ENCODE measurements at regions not wholly inside any gene's neighbourhood (a gene's known extent, or its start where the extent isn't known, plus 50 kb on each side); places are given as distances from the start of the nearest gene placed in this dataset.

DNA sequence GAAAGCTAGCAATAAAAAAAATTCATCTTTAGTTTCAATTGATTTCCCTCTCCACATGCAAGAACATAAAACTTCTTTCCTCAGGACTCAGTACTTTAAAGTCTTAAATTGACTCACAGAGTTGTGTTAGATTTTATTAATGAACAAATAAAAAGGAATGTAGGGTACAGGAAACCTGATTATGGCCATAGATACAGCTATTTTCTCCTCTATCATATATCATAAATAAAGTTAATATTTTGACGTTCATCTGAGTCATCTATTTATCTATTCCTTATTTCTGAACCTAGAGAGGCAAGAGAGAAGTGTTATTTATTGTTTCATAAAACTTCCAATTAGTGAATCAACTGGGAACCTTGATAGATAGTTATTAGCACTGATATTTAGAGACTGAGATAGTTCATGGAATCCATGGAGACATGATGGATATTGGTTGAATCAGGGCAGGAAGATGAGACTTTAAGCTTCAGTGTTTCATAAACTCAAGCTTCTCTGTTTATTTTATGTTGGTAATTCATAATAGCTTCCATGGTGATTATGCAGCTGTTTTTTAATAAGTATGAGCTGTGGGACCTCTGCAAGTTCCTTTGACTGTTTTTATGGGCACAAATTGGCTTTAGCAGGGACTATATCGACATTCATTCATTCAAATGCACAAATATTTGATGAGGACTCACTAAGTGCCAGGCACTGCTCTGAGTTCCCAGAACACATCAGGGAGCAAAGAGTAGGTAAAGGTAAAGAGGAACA lies 143.5 kb upstream of the TGFBR2 start:
- TF ChIP-seq, protein P1, sequence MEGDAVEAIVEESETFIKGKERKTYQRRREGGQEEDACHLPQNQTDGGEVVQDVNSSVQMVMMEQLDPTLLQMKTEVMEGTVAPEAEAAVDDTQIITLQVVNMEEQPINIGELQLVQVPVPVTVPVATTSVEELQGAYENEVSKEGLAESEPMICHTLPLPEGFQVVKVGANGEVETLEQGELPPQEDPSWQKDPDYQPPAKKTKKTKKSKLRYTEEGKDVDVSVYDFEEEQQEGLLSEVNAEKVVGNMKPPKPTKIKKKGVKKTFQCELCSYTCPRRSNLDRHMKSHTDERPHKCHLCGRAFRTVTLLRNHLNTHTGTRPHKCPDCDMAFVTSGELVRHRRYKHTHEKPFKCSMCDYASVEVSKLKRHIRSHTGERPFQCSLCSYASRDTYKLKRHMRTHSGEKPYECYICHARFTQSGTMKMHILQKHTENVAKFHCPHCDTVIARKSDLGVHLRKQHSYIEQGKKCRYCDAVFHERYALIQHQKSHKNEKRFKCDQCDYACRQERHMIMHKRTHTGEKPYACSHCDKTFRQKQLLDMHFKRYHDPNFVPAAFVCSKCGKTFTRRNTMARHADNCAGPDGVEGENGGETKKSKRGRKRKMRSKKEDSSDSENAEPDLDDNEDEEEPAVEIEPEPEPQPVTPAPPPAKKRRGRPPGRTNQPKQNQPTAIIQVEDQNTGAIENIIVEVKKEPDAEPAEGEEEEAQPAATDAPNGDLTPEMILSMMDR (IDR thresholded peaks at IDR 0.05; ENCODE audit: low read depth, low read length, poor library complexity, severe bottlenecking) = no peak
- no peak for TF ChIP-seq EZH2phosphoT487 (IDR thresholded peaks at IDR 0.05; ENCODE audit: borderline replicate concordance, low read length)

Data from DOHH2 (cell line).